ENCODE measurements at regions not wholly inside any gene's neighbourhood (a gene's known extent, or its start where the extent isn't known, plus 50 kb on each side); places are given as distances from the start of the nearest gene placed in this dataset.

GRCh38 chr2:175462246-175462645, 280.7 kb upstream of the ATP5MC3 start:
- Mint-ChIP-seq H3K36me3 (ENCODE audit: low read depth) (no peaks in the 10 kb centered on the region), H3K27ac (no peak overlapping the region), H3K9me3 (no peaks in the 10 kb centered on the region), H3K27me3 (no peaks in the 10 kb centered on the region), H3K4me1 (ENCODE audit: low read depth) (no peaks in the 10 kb centered on the region), H3K4me3 (no peak overlapping the region)

- Mint-ChIP-seq H3K4me3 (no peak overlapping the region), H3K27me3 (no peaks in the 10 kb centered on the region), H3K27ac (no peak overlapping the region), H3K4me1 (ENCODE audit: low read depth) (no peaks in the 10 kb centered on the region), H3K36me3 (ENCODE audit: low read depth) (no peaks in the 10 kb centered on the region), H3K9me3 (no peaks in the 10 kb centered on the region)
These were observed 280.3 kb upstream of the ATP5MC3 start for GRCh38 chr2:175461839-175462238.

- no peaks in the 10 kb centered on the region for H3K9me3 Mint-ChIP-seq
- H3K27ac Mint-ChIP-seq = no peak overlapping the region
- H3K4me1 Mint-ChIP-seq (ENCODE audit: low read depth) = no peaks in the 10 kb centered on the region
- H3K4me3 Mint-ChIP-seq = no peak overlapping the region
- no peaks in the 10 kb centered on the region for H3K36me3 Mint-ChIP-seq (ENCODE audit: low read depth)
- no peaks in the 10 kb centered on the region for H3K27me3 Mint-ChIP-seq
These were observed 276.5 kb upstream of the ATP5MC3 start for GRCh38 chr2:175457895-175458448.

- H3K9me3 Mint-ChIP-seq = no peaks in the 10 kb centered on the region
These were observed 273.5 kb upstream of the ATP5MC3 start for GRCh38 chr2:175454953-175455389.

GRCh38 chr2:175450029-175450760, 268.7 kb upstream of the ATP5MC3 start:
- H3K27ac Mint-ChIP-seq = no peak overlapping the region
- no peaks in the 10 kb centered on the region for H3K9me3 Mint-ChIP-seq
- no peak overlapping the region for H3K4me3 Mint-ChIP-seq
- no peaks in the 10 kb centered on the region for H3K36me3 Mint-ChIP-seq (ENCODE audit: low read depth)
- peaks cover 6% of the 10 kb centered on the region for H3K27me3 Mint-ChIP-seq
- no peaks in the 10 kb centered on the region for H3K4me1 Mint-ChIP-seq (ENCODE audit: low read depth)

More at GRCh38 chr2:175454953-175455389, 273.5 kb upstream of the ATP5MC3 start:
- Mint-ChIP-seq H3K36me3 (ENCODE audit: low read depth) (no peaks in the 10 kb centered on the region), H3K4me1 (ENCODE audit: low read depth) (no peaks in the 10 kb centered on the region), H3K27me3 (no peaks in the 10 kb centered on the region), H3K27ac (no peak overlapping the region), H3K4me3 (no peak overlapping the region)

- Mint-ChIP-seq H3K27ac (no peak overlapping the region), H3K27me3 (peaks cover 6% of the 10 kb centered on the region), H3K4me1 (ENCODE audit: low read depth) (no peaks in the 10 kb centered on the region), H3K9me3 (no peaks in the 10 kb centered on the region), H3K36me3 (ENCODE audit: low read depth) (no peaks in the 10 kb centered on the region), H3K4me3 (no peak overlapping the region)
These were observed 268.1 kb upstream of the ATP5MC3 start for GRCh38 chr2:175449616-175450015.

GRCh38 chr2:175446201-175446600, 264.7 kb upstream of the ATP5MC3 start:
- Mint-ChIP-seq H3K27me3 (peaks cover 7% of the 10 kb centered on the region), H3K4me1 (ENCODE audit: low read depth) (no peaks in the 10 kb centered on the region), H3K9me3 (no peaks in the 10 kb centered on the region), H3K4me3 (no peak overlapping the region), H3K36me3 (ENCODE audit: low read depth) (no peaks in the 10 kb centered on the region), H3K27ac (no peak overlapping the region)

- no peaks in the 10 kb centered on the region for H3K36me3 Mint-ChIP-seq (ENCODE audit: low read depth)
- no peak overlapping the region for H3K4me3 Mint-ChIP-seq
- no peaks in the 10 kb centered on the region for H3K4me1 Mint-ChIP-seq (ENCODE audit: low read depth)
- peaks cover 12% of the 10 kb centered on the region for H3K27me3 Mint-ChIP-seq
- no peaks in the 10 kb centered on the region for H3K9me3 Mint-ChIP-seq
- no peak overlapping the region for H3K27ac Mint-ChIP-seq
These were observed 263.8 kb upstream of the ATP5MC3 start for GRCh38 chr2:175445281-175445680.

GRCh38 chr2:175442441-175442840, 260.9 kb upstream of the ATP5MC3 start:
- H3K27ac Mint-ChIP-seq = no peak overlapping the region
- H3K4me1 Mint-ChIP-seq (ENCODE audit: low read depth) = no peaks in the 10 kb centered on the region
- H3K4me3 Mint-ChIP-seq = no peak overlapping the region
- H3K36me3 Mint-ChIP-seq (ENCODE audit: low read depth) = no peaks in the 10 kb centered on the region
- no peaks in the 10 kb centered on the region for H3K9me3 Mint-ChIP-seq
- peaks cover 6% of the 10 kb centered on the region for H3K27me3 Mint-ChIP-seq

- Mint-ChIP-seq H3K4me3 (no peak overlapping the region), H3K36me3 (ENCODE audit: low read depth) (no peaks in the 10 kb centered on the region), H3K27ac (no peak overlapping the region), H3K4me1 (ENCODE audit: low read depth) (no peaks in the 10 kb centered on the region), H3K9me3 (no peaks in the 10 kb centered on the region), H3K27me3 (peaks cover 6% of the 10 kb centered on the region)
These were observed 259.8 kb upstream of the ATP5MC3 start for GRCh38 chr2:175441181-175441761.

- peaks cover 6% of the 10 kb centered on the region for H3K27me3 Mint-ChIP-seq
- H3K9me3 Mint-ChIP-seq = no peaks in the 10 kb centered on the region
- no peak overlapping the region for H3K4me3 Mint-ChIP-seq
- no peaks in the 10 kb centered on the region for H3K4me1 Mint-ChIP-seq (ENCODE audit: low read depth)
- H3K36me3 Mint-ChIP-seq (ENCODE audit: low read depth) = no peaks in the 10 kb centered on the region
- no peak overlapping the region for H3K27ac Mint-ChIP-seq
These were observed 257.9 kb upstream of the ATP5MC3 start for GRCh38 chr2:175439416-175439815.

GRCh38 chr2:175437167-175437566, 255.7 kb upstream of the ATP5MC3 start:
- H3K27ac Mint-ChIP-seq = no peak overlapping the region
- no peaks in the 10 kb centered on the region for H3K9me3 Mint-ChIP-seq
- H3K4me3 Mint-ChIP-seq = no peak overlapping the region
- no peaks in the 10 kb centered on the region for H3K36me3 Mint-ChIP-seq (ENCODE audit: low read depth)
- no peaks in the 10 kb centered on the region for H3K4me1 Mint-ChIP-seq (ENCODE audit: low read depth)
- H3K27me3 Mint-ChIP-seq = peaks cover 6% of the 10 kb centered on the region

- Mint-ChIP-seq H3K27me3 (peaks cover 4% of the 10 kb centered on the region), H3K9me3 (no peaks in the 10 kb centered on the region), H3K27ac (no peak overlapping the region), H3K36me3 (ENCODE audit: low read depth) (no peaks in the 10 kb centered on the region), H3K4me3 (no peak overlapping the region), H3K4me1 (ENCODE audit: low read depth) (no peaks in the 10 kb centered on the region)
These were observed 254.6 kb upstream of the ATP5MC3 start for GRCh38 chr2:175436076-175436475.

- Mint-ChIP-seq H3K9me3 (no peaks in the 10 kb centered on the region), H3K27me3 (no peaks in the 10 kb centered on the region)
These were observed 253.5 kb upstream of the ATP5MC3 start for GRCh38 chr2:175435012-175435411.

GRCh38 chr2:175432793-175433192, 251.3 kb upstream of the ATP5MC3 start:
- no peaks in the 10 kb centered on the region for H3K27me3 Mint-ChIP-seq
- H3K27ac Mint-ChIP-seq = no peak overlapping the region
- no peak overlapping the region for H3K4me3 Mint-ChIP-seq
- H3K4me1 Mint-ChIP-seq (ENCODE audit: low read depth) = no peaks in the 10 kb centered on the region
- peaks cover 3% of the 10 kb centered on the region for H3K9me3 Mint-ChIP-seq
- H3K36me3 Mint-ChIP-seq (ENCODE audit: low read depth) = no peaks in the 10 kb centered on the region

More at GRCh38 chr2:175435012-175435411, 253.5 kb upstream of the ATP5MC3 start:
- Mint-ChIP-seq H3K36me3 (ENCODE audit: low read depth) (no peaks in the 10 kb centered on the region), H3K4me3 (no peak overlapping the region), H3K4me1 (ENCODE audit: low read depth) (no peaks in the 10 kb centered on the region), H3K27ac (no peak overlapping the region)
